Spleen (tissue), 11 donors: ENCODE measurements at regions not wholly inside any gene's neighbourhood (a gene's known extent, or its start where the extent isn't known, plus 50 kb on each side); places are given as distances from the start of the nearest gene placed in this dataset.

ENCODE experiments used
- DNase-seq: peaks from one replicate; pipeline ENCODE4 v3.0.0-alpha.2; 2020
- H3K27ac ChIP-seq, 8 donors: fragments of 200-600 bp; sonication (generic) in 7 of 8; 1 replicate in 4 of 8; 2 replicates in 4 of 8; pipeline versions ENCODE4 v1.5.0 to v1.8.0; 2016 to 2021; ENCODE audit warnings: inconsistent platforms in 4 of 8, mild to moderate bottlenecking in 4 of 8, moderate library complexity in 1 of 8
- H3K27me3 ChIP-seq, 7 donors: fragments of 200-600 bp; sonication (generic) in 6 of 7; replicated peaks in 1 of 7; 1 replicate in 4 of 7; 2 replicates in 3 of 7; pipeline versions ENCODE4 v1.5.0 to v1.8.0; 2016 to 2021; ENCODE audit warnings: inconsistent platforms in 3 of 7, mild to moderate bottlenecking in 1 of 7
- H3K36me3 ChIP-seq, 6 donors: fragments of 200-600 bp; sonication (generic) in 5 of 6; 1 replicate in 4 of 6; 2 replicates in 2 of 6; pipeline versions ENCODE4 v1.5.0 to v1.8.0; 2016 to 2021; ENCODE audit warnings: inconsistent platforms in 2 of 6
- H3K4me1 ChIP-seq, 6 donors: fragments of 200-600 bp; sonication (generic) in 5 of 6; 1 replicate in 3 of 6; 2 replicates in 3 of 6; pipeline versions ENCODE4 v1.5.0 to v1.8.0; 2016 to 2021; ENCODE audit warnings: inconsistent platforms in 3 of 6
- H3K4me3 ChIP-seq, 8 donors: fragments of 200-600 bp; sonication (generic) in 7 of 8; 1 replicate in 4 of 8; 2 replicates in 4 of 8; pipeline versions ENCODE4 v1.5.0 to v1.8.0; 2016 to 2021; ENCODE audit warnings: inconsistent platforms in 4 of 8, mild to moderate bottlenecking in 4 of 8, moderate library complexity in 2 of 8
- H3K9me3 ChIP-seq, 8 donors: fragments of 200-600 bp; sonication (generic) in 7 of 8; 1 replicate in 4 of 8; 2 replicates in 4 of 8; pipeline versions ENCODE4 v1.5.0 to v1.8.0; 2016 to 2021; ENCODE audit warnings: inconsistent platforms in 4 of 8
- CTCF ChIP-seq, 11 experiments: fragments of 200-600 bp in 7 of 11; fragments of 450-650 bp in 4 of 11; sonication (generic) in 4 of 11; IDR thresholded peaks in 8 of 11; conservative IDR thresholded peaks in 3 of 11; 1 replicate in 7 of 11; 2 replicates in 4 of 11; pipeline versions ENCODE4 v1.4.0 to v1.8.0; 2016 to 2021; ENCODE audit warnings: antibody characterized with exemption in 11 of 11, inconsistent platforms in 4 of 11, mild to moderate bottlenecking in 1 of 11
- POLR2A ChIP-seq, 3 donors: fragments of 450-650 bp; IDR thresholded peaks; one replicate each; pipeline ENCODE4 v1.5.1; 2017; ENCODE audit warnings: antibody characterized with exemption in 3 of 3, mild to moderate bottlenecking in 1 of 3
- POLR2AphosphoS5 ChIP-seq, 3 donors: sonication (generic); formaldehyde crosslinking; IDR thresholded peaks; one replicate each; pipeline ENCODE4 v1.5.1; 2017; ENCODE audit warnings: antibody characterized with exemption in 3 of 3
- WGBS, 5 donors: extraction: QIAGEN DNeasy Blood & Tissue Kit in 3 of 5; methylation state at CpG; one replicate each; pipeline versions ENCODE4 v1.1.5 to v1.1.7; 2013 to 2018; 5-methylcytosine and 5-hydroxymethylcytosine counted together
- intact Hi-C: fragments of 100-400 bp; cut with DNase I; formaldehyde crosslinking; loops from one replicate; pipeline ENCODE4 v1.15.0; 2023; ENCODE audit warnings: low total_unique reads
- donor health status: healthy with polysubstance abuse.
- donor health status: DM: no; HTN: no; CAD: no; lungs with moderate emphysema.
- donor health status: DM: no; HTN: no; CAD: no.
- donor health status: Bipolar disorder and iron deficiency.
- donor health status: healthy.
- donor health status: DM: no; HTN: no; CAD: no.
- donor health status: DM: yes; HTN: yes; CAD: no.

- WGBS, 5 donors = 65 to 93% (median 83%) methylated on average over 1 of the region's 1 CpG
- intact Hi-C loops = no loop called here
- no peak for DNase-seq
These were observed 424.8 kb downstream of the KIF20B start for GRCh38 chr10:90126256-90126595.

GRCh38 chr10:90130321-90131086 lies 429.1 kb downstream of the KIF20B start:
- H3K36me3 ChIP-seq = no peaks in the 10 kb centered on the region
- H3K4me3 ChIP-seq = no peak overlapping the region
- no peak for TF ChIP-seq CTCF (IDR thresholded peaks at IDR 0.05 in 8 of 11, conservative IDR thresholded peaks at IDR 0.05 in 3 of 11)
- TF ChIP-seq POLR2A (IDR thresholded peaks at IDR 0.05) = no peak
- no peak for TF ChIP-seq POLR2AphosphoS5 (IDR thresholded peaks at IDR 0.05)
- H3K4me1 ChIP-seq = no peaks in the 10 kb centered on the region
- H3K9me3 ChIP-seq = peaks cover 3 to 44% (median 38%) of the 10 kb centered on the region in 8 donors
- H3K27me3 ChIP-seq = no peaks in the 10 kb centered on the region
- 72 to 89% (median 82%) methylated on average over 2 of the region's 2 CpGs for WGBS, 5 donors
- intact Hi-C loops = no loop called here
- DNase-seq = no peak
- H3K27ac ChIP-seq = no peak overlapping the region

More at GRCh38 chr10:90126256-90126595, 424.8 kb downstream of the KIF20B start:
- H3K4me3 ChIP-seq = no peak overlapping the region
- no peak overlapping the region for H3K27ac ChIP-seq
- H3K9me3 ChIP-seq = peaks cover 0 to 5% (median 0%) of the 10 kb centered on the region in 8 donors
- no peaks in the 10 kb centered on the region for H3K36me3 ChIP-seq
- no peaks in the 10 kb centered on the region for H3K4me1 ChIP-seq
- no peaks in the 10 kb centered on the region for H3K27me3 ChIP-seq
- no peak for TF ChIP-seq POLR2A (IDR thresholded peaks at IDR 0.05)
- TF ChIP-seq POLR2AphosphoS5 (IDR thresholded peaks at IDR 0.05) = no peak
- TF ChIP-seq CTCF (IDR thresholded peaks at IDR 0.05 in 8 of 11, conservative IDR thresholded peaks at IDR 0.05 in 3 of 11) = no peak

- H3K27me3 ChIP-seq = no peaks in the 10 kb centered on the region
- no peak for DNase-seq
- H3K4me3 ChIP-seq = no peak overlapping the region
- peaks cover 13 to 75% (median 69%) of the 10 kb centered on the region in 8 donors for H3K9me3 ChIP-seq
- no peak overlapping the region for H3K27ac ChIP-seq
- no peak for TF ChIP-seq POLR2A (IDR thresholded peaks at IDR 0.05)
- no peak for TF ChIP-seq POLR2AphosphoS5 (IDR thresholded peaks at IDR 0.05)
- no peak for TF ChIP-seq CTCF (IDR thresholded peaks at IDR 0.05 in 8 of 11, conservative IDR thresholded peaks at IDR 0.05 in 3 of 11)
- H3K36me3 ChIP-seq = no peaks in the 10 kb centered on the region
- 57 to 90% (median 82%) methylated on average over 2 of the region's 2 CpGs for whole genome bisulfite sequencing, 5 donors
- intact Hi-C loops = no loop called here
- H3K4me1 ChIP-seq = no peaks in the 10 kb centered on the region
These were observed 432.2 kb downstream of the KIF20B start for GRCh38 chr10:90133606-90134005.

- WGBS, 5 donors = 76 to 83% (median 79%) methylated on average over 8 of the region's 8 CpGs
- H3K4me1 ChIP-seq = no peaks in the 10 kb centered on the region
These were observed 435.4 kb downstream of the KIF20B start for GRCh38 chr10:90136731-90137316.

More at GRCh38 chr10:90136731-90137316, 435.4 kb downstream of the KIF20B start:
- TF ChIP-seq CTCF (IDR thresholded peaks at IDR 0.05 in 8 of 11, conservative IDR thresholded peaks at IDR 0.05 in 3 of 11) = no peak
- intact Hi-C loops = no loop called here
- Histone ChIP-seq H3K27ac (no peak overlapping the region), H3K4me3 (no peak overlapping the region), H3K36me3 (no peaks in the 10 kb centered on the region), H3K27me3 (no peaks in the 10 kb centered on the region), H3K9me3 (peaks cover 13 to 98% (median 88%) of the 10 kb centered on the region in 8 donors)
- no peak for DNase-seq
